Right cardiac atrium (tissue), 5 donors: ENCODE measurements at regions not wholly inside any gene's neighbourhood (a gene's known extent, or its start where the extent isn't known, plus 50 kb on each side); places are given as distances from the start of the nearest gene placed in this dataset.

Experiments
- ATAC-seq, 2 donors: fragments of 200-7000 bp; cut with Tn5 transposase; one replicate each; pipeline versions ENCODE4 v1.8.0 to v1.9.1; 2020; ENCODE audit warnings: moderate library complexity in 2 of 2, mild to moderate bottlenecking in 1 of 2
- DNase-seq, 3 donors: peaks; one replicate each; pipeline ENCODE4 v3.0.0-alpha.2; 2020
- H3K27ac ChIP-seq: one replicate; pipeline ENCODE4 v1.5.1; 2013; ENCODE audit warnings: mild to moderate bottlenecking, low read length, control low read depth, moderate library complexity
- H3K27me3 ChIP-seq: one replicate; pipeline ENCODE4 v1.6.1; 2013; ENCODE audit not compliant: control insufficient read depth, insufficient read depth
- H3K4me1 ChIP-seq: one replicate; pipeline ENCODE4 v1.6.1; 2013; ENCODE audit warnings: low read length; ENCODE audit not compliant: control insufficient read depth, insufficient read depth
- H3K4me3 ChIP-seq: one replicate; pipeline ENCODE4 v1.5.1; 2013; ENCODE audit warnings: low read length, control low read depth
- H3K9me3 ChIP-seq: one replicate; pipeline ENCODE4 v1.6.1; 2013; ENCODE audit warnings: low read length; ENCODE audit not compliant: control insufficient read depth
- WGBS: extraction: QIAGEN DNeasy Blood & Tissue Kit; methylation state at CpG from one replicate; pipeline ENCODE4 v1.1.7; 2013; 5-methylcytosine and 5-hydroxymethylcytosine counted together
- intact Hi-C, 4 donors: fragments of 100-400 bp; cut with DNase I; formaldehyde crosslinking; loops; one replicate each; pipeline versions ENCODE4 v1.11.0 to v1.14.0; 2022 to 2023
- donor health status: healthy with polysubstance abuse.
- donor health status: DM: no; HTN: yes; CAD: no.
- donor health status: DM: no; HTN: no; CAD: no.
- donor health status: DM: no; HTN: yes; CAD: no; lungs with severe emphysema.
- donor health status: DM: yes; HTN: yes; CAD: no.

DNA sequence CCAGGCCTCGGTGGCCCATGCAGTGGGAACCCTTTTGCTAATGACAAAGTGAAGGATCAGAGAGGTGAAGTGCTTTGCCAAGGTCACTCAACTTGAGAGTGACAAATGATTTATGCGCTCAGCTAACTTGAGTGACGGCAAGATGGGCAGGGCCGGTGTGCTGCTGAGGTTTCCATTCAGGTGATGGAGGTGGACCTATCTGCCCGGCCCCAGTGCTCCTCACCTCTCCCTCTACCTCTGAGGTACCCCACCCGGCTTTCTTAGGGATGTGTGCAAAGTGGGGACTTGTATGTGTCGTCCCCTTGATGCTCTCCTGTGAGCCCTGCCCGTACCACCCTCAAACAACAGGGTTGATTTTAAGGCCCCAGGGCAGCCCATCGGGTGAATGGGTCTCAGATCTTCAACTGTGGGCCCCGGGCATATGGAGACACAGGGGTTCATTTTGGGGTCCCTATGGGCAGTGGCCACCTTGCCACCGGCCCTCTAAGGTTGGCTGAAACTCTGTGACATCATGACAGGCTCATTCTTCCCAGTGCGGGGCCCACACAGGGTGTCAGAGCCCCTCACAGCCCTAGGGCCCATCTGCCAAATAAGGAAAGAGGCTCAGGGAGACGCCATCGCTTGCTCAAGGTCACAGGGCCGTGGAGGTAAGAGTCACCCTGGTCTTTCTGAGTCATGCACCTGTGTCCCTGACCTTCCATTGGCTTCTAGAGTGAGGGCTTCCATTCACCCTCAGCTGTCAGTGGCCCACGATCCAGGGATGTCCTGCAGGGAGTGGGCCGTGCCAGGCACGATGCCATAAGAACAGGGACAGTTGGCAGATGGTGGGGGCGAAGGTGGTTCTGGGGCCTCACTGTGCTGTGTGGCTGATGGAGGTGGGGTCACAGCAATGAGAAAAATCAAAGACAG, 170.6 kb upstream of the MVB12B start:
- 90% methylated on average over 19 of the region's 19 CpGs for WGBS
- H3K9me3 ChIP-seq, result no peaks in the 10 kb centered on the region
- ATAC-seq (no peak), DNase-seq (no peak)
- intact Hi-C loops, result no loop called here
- no peak overlapping the region for H3K27ac ChIP-seq
- H3K4me3 ChIP-seq, result no peak overlapping the region
- H3K4me1 ChIP-seq, result no peaks in the 10 kb centered on the region
- H3K27me3 ChIP-seq, result no peaks in the 10 kb centered on the region

DNA sequence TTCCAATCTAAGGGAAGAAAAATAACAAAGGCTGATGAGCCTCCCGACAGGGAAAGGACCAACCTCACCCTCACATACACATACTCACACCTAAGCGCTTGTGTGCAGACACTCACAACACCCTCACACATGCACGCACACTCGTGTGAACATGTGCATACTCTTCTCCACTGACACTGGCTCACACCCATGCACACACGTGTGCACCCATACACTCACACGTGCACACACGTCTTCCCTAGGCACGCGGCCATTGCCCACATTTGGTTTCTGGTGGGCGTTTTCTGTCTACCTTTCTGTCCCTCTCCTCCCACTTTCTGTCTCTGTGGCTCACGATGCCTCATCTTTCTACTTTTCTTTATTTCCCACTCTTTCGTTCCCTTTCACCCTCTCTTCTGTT, 169.7 kb upstream of the MVB12B start:
- Histone ChIP-seq H3K9me3 (no peaks in the 10 kb centered on the region), H3K4me1 (no peaks in the 10 kb centered on the region), H3K27ac (no peak overlapping the region), H3K27me3 (no peaks in the 10 kb centered on the region), H3K4me3 (no peak overlapping the region)
- 86% methylated on average over 12 of the region's 12 CpGs for WGBS
- intact Hi-C loops, result no loop called here
- ATAC-seq (no peak), DNase-seq (no peak)

DNA sequence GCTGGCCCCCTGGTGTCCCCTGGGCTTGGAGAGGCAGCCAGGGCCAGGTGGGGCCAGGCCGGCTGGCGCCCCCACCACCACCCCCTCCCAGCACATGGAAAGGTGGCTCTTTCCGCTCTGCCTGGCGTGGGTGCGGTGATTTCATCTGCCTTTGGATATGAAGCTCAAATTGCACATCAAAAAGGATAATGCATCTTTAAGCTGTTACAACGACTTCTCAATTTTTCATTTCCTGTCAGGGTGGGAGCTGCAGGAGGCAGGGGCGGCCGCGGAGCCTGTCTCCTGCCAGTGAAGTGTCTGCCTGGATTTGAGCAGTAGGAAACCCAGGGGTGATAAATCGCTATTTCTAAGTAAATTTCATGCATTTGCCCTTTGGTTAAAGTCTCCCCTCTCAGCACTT, 169.2 kb upstream of the MVB12B start:
- no peaks in the 10 kb centered on the region for H3K4me1 ChIP-seq
- H3K4me3 ChIP-seq, result no peak overlapping the region
- no peak for ATAC-seq
- intact Hi-C loops, result no loop called here
- H3K9me3 ChIP-seq, result no peaks in the 10 kb centered on the region
- WGBS, result 34% methylated on average over 10 of the region's 10 CpGs
- no peak overlapping the region for H3K27ac ChIP-seq
- H3K27me3 ChIP-seq, result no peaks in the 10 kb centered on the region
- DNase-seq, result no peak

DNA sequence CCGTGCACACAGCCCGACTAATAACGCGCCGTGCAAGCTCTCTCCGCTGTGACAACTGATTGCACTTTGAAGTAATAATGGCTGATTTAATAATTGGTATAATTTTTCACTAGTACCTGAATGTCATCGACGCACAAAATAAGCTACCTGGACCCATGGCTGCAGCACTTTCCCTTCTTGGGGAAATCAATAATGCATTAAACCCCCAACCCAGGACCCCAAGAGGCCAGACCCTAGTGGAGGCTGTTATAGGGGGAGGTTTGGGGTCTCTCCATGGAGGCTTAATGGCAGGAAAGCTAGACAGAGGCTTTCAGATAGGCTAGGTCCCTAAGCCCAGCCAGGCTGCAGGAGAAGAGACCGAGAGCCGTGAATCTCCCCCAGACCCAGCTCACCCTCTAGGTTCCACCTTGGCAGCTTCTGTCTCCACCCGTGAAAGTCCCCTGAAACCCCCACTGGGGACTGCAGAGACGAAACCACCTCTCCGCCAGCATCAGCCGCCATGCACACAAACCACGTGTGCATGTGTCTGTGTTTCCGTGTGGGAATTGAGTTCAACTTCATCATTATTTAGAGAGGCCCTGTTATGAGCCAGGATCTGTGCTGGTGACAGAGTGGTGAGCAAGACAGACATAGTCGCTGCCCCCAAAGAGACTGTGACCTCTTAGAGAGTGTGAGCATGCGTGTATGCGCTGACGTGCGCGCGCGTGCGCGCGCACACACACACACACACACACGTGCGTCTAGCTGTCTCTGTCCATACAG, 168.6 kb upstream of the MVB12B start:
- no peak overlapping the region for H3K27ac ChIP-seq
- H3K4me1 ChIP-seq, result no peaks in the 10 kb centered on the region
- H3K27me3 ChIP-seq, result no peaks in the 10 kb centered on the region
- intact Hi-C loops, result no loop called here
- 76% methylated on average over 29 of the region's 29 CpGs for WGBS
- H3K4me3 ChIP-seq, result no peak overlapping the region
- DNase-seq (no peak), ATAC-seq (no peak)
- H3K9me3 ChIP-seq, result no peaks in the 10 kb centered on the region

DNA sequence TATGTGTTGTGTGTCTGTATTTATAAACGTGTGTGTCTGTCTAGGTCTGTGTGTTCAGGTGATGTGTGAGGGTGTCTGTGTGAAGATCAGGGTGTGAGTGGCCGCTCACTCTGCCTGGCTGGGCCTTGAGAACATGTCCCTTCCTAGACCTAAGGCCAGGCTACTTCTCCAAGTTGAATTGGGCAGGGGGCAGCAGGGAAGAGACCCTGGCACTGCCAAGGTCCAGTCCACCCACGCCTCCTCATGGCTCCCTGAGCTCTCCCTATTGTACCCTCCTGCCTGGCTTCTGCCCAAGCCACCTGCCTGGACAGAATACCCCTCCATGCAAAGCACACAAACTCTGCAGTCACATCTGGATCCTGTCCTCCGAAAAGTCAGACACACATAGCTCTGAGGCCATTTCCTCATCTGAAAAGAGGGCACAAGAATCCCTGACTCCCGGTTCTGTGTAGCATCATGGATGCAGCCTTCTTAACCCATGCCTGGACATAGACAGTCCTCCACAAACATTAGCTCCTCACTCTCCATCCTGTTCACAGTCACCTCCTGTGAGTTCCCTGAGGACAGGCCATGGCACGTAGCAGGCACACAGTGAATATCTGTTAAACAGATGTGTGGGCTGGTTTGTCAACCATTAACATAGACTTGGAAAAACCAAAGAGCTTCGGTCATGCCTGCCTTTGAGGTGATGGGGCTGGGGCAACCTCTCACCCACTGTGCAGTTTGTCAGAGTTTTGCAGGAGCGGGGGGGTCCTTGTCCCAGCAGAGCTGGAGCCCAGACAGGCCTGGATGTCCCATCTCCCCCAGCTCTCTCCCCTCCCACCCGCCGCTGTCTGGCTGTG, 167.8 kb upstream of the MVB12B start:
- Histone ChIP-seq H3K27ac (no peak overlapping the region), H3K4me3 (no peak overlapping the region), H3K9me3 (no peaks in the 10 kb centered on the region), H3K4me1 (no peaks in the 10 kb centered on the region), H3K27me3 (no peaks in the 10 kb centered on the region)
- intact Hi-C loops, result no loop called here
- ATAC-seq (no peak), DNase-seq (no peak)
- 59% methylated on average over 10 of the region's 10 CpGs for WGBS

DNA sequence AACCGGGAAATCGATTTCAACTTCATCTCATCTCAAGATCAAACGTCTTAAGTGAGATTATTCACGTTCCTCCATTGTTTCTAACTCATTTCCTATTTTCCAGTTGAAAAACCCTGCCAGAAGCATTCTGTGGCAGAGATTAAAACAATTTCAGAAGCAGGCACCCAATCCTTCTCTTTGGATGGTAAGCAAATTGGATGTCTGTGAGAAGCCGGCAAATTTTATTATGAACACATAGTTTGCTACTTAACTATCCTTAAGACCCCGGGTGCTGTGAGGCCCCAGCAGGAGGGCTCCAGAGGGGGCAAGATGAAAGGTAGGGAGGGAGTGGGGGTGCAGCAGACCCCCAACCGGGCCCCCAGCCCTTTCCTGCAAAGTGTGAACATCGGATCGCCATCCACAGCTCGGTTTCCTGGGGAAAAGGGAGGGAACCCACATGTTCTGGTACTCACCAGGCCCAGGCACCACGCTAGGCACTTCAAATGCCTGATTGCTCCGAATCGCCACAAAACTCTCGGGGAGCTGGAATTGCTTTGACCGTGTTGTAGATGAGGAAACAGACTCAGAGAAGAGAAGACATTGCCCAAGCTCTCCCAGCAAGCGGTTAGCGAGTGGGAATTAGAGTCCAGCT, 167.1 kb upstream of the MVB12B start:
- H3K27ac ChIP-seq, result no peak overlapping the region
- intact Hi-C loops, result no loop called here
- no peak overlapping the region for H3K4me3 ChIP-seq
- no peaks in the 10 kb centered on the region for H3K4me1 ChIP-seq
- WGBS, result 57% methylated on average over 17 of the region's 17 CpGs
- ATAC-seq (no peak), DNase-seq (no peak)
- no peaks in the 10 kb centered on the region for H3K9me3 ChIP-seq
- H3K27me3 ChIP-seq, result no peaks in the 10 kb centered on the region

DNA sequence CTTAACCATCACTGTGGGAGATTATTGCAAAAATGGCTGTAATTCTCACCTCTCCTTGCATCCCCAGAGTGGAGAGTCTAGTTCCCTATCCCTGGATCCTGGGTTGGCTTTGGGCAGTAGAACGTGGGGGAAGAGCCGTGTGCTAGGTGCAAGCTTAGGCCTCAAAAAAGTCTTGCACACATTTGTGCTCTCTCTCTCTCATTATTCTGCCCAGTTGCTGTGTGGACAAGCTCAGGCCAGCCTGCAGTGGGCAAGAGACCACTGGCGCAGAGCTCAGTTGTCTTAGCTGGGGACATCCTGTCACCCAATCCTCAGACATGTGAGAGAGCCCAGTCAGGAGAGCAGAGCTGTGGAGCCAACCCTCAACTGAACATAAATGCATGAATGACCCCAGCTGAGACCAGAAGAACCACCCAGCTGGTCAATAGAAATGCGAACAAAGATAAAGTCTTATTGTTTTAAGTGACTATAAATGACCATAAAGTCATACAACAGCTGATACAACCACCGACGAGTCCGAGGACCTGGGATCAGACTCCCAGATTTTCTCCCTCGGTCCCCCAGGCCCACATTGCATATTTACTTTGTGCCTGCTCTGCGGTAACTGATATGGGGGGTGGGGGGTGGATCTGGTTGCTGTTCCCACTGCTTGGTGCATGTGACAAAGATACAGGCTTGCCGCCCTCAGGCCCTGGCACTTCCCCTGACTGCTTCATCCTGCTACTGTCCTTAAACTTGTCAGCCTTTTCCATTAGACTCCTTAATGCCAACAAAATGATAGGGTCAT, 166.4 kb upstream of the MVB12B start:
- H3K4me3 ChIP-seq, result no peak overlapping the region
- ATAC-seq (no peak), DNase-seq (no peak)
- intact Hi-C loops, result no loop called here
- H3K9me3 ChIP-seq, result no peaks in the 10 kb centered on the region
- 78% methylated on average over 10 of the region's 10 CpGs for WGBS
- no peaks in the 10 kb centered on the region for H3K27me3 ChIP-seq
- no peaks in the 10 kb centered on the region for H3K4me1 ChIP-seq
- H3K27ac ChIP-seq, result no peak overlapping the region

DNA sequence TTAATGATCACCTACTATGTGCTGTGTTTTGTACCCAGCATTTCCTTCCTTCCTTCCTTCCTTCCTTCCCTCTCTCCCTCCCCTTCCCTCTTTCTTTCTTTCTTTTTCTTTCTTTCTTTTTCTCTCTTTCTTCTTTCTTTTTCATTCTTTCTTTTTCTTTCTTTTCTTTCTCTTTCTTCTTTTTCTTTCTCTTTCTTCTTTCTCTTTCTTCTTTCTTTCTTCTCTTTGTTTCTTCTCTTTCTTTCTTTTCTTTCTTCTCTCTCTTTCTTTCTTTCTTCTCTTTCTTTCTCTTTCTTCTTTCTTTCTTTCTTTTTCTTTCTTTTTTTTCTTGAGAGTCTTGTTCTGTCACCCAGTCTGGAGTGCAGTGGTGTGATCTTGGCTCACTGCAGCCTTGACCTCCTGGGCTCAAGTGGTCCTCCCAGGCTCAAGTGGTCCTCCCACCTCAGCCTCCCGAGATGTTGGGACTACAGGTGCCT, 165.7 kb upstream of the MVB12B start:
- Histone ChIP-seq H3K27ac (no peak overlapping the region), H3K4me3 (no peak overlapping the region), H3K9me3 (no peaks in the 10 kb centered on the region), H3K27me3 (no peaks in the 10 kb centered on the region), H3K4me1 (no peaks in the 10 kb centered on the region)
- ATAC-seq, result no peak
- DNase-seq, result no peak
- intact Hi-C loops, result no loop called here
- WGBS, result 86% methylated on average over 1 of the region's 1 CpG

DNA sequence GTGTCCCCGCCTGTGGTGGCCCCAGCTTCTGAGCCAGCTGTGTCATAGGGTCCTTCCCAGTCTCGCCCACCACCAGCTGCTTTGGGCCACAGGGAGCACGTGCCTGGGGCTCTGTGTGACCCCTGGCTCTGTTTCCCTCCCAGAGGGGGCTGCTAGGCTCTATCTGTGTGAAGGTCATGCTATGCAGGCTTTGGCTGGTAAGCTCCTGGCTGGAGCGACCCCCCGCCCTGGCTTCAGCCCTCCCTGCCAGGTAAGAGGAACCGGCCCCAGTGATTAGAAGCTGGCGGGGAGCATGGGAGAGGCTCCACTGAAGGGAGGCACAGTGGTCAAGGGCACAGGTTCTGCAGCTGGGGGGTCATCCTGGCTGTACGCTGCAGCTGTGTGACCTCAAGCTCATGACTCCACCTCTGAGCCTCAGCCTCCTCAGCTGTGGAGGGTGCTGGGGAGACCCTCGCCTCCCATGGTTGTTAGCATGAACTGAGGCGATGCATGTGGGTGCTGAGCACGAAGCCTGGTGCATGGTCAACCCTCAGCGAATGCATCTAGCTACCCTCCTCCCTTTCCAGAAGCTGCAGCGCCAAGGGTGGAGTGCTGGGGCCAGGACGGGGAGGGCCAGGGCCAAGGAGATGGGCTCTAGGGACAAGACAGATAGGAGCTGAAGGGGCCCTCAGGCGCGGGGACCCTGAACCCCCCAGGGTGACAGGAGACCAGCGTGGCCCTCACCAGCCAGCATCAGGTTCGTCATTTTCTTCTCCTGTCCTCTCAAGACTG, 163.8 kb upstream of the MVB12B start:
- Histone ChIP-seq H3K27me3 (no peaks in the 10 kb centered on the region), H3K4me3 (no peak overlapping the region), H3K4me1 (no peaks in the 10 kb centered on the region), H3K27ac (no peak overlapping the region), H3K9me3 (no peaks in the 10 kb centered on the region)
- DNase-seq (peak in 1 of 3 donors; percentile 39), ATAC-seq (no peak)
- WGBS, result 87% methylated on average over 18 of the region's 18 CpGs
- intact Hi-C loops, result no loop called here
